Lower leg skin (tissue), 3 donors: ENCODE measurements at regions not wholly inside any gene's neighbourhood (a gene's known extent, or its start where the extent isn't known, plus 50 kb on each side); places are given as distances from the start of the nearest gene placed in this dataset.

Source experiments
- POLR2A ChIP-seq, 2 donors: fragments of 450-650 bp; IDR thresholded peaks; one replicate each; pipeline ENCODE4 v1.6.1; 2016 to 2017; ENCODE audit warnings: antibody characterized with exemption in 2 of 2, mild to moderate bottlenecking in 1 of 2, moderate library complexity in 1 of 2
- TF ChIP-seq, protein P1 (sequence below), 3 donors: fragments of 450-650 bp; IDR thresholded peaks; one replicate each; pipeline ENCODE4 v1.5.1; 2016; ENCODE audit warnings: antibody characterized with exemption in 3 of 3, mild to moderate bottlenecking in 3 of 3, moderate library complexity in 2 of 3

DNA sequence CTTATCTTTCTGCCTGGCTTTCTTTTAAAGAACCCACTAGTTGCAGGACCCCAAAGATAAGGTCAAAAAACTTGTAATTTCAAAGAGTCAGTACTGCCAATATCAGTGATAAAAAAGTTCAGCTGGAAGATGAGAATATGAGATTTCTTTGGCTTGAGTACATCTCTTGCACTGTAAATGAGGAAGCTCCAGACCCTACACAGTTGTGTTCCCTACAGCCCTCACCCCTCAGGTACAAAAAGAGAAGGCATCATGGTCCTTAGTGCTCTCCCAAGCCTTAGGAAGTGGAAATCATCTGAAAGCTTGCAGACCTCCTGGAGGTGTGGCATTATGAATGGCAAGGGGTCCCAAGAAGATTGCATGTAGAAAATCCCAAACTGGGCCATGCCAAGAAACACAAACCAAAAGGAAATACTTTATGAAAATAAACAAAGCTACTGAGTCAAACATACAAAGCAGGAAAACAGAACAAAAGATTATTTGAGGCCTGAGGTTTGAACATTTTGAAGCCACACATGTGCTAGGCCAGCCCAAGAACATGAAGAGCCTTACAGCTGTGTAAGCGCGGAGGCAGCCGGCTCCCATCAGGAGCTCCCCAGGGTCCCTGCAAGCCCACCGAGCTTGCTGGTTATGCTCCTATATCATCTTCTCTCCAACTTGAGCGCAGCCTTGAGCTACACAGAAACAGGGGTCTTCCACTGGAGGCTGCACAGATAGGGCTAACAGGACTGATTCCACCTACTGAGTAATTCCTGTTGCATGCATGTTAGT, 217.0 kb downstream of the OSR1 start:
- TF ChIP-seq, protein P1, sequence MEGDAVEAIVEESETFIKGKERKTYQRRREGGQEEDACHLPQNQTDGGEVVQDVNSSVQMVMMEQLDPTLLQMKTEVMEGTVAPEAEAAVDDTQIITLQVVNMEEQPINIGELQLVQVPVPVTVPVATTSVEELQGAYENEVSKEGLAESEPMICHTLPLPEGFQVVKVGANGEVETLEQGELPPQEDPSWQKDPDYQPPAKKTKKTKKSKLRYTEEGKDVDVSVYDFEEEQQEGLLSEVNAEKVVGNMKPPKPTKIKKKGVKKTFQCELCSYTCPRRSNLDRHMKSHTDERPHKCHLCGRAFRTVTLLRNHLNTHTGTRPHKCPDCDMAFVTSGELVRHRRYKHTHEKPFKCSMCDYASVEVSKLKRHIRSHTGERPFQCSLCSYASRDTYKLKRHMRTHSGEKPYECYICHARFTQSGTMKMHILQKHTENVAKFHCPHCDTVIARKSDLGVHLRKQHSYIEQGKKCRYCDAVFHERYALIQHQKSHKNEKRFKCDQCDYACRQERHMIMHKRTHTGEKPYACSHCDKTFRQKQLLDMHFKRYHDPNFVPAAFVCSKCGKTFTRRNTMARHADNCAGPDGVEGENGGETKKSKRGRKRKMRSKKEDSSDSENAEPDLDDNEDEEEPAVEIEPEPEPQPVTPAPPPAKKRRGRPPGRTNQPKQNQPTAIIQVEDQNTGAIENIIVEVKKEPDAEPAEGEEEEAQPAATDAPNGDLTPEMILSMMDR (IDR thresholded peaks at IDR 0.05): no peak
- TF ChIP-seq POLR2A (IDR thresholded peaks at IDR 0.05): no peak
